B cell (primary cell): ENCODE measurements at regions not wholly inside any gene's neighbourhood (a gene's known extent, or its start where the extent isn't known, plus 50 kb on each side); places are given as distances from the start of the nearest gene placed in this dataset.

Source experiments
- ATAC-seq: fragments of 200-7000 bp; cut with Tn5 transposase; one replicate; pipeline ENCODE4 v1.10.0; 2021; ENCODE audit warnings: low read depth, mild to moderate bottlenecking, moderate number of reproducible peaks, moderate library complexity
- CTCF ChIA-PET: fragments of 350-600 bp; sonication (Branson Sonifier 250); formaldehyde crosslinking; loops from one replicate; lab custom pipeline; 2021; ENCODE audit warnings: antibody characterized with exemption, inconsistent platforms; lab: Charles Lee
- POLR2A ChIA-PET: fragments of 350-600 bp; sonication (Branson Sonifier 250); formaldehyde crosslinking; loops from one replicate; lab custom pipeline; 2021; ENCODE audit warnings: antibody characterized with exemption; lab: Charles Lee
- DNase-seq: peaks from one replicate; pipeline ENCODE4 v3.0.0; 2013
- H2AFZ ChIP-seq: 2 replicates; pipeline ENCODE4 v1.6.1; 2012; ENCODE audit warnings: mild to moderate bottlenecking, low read depth, low read length; ENCODE audit not compliant: insufficient read depth, poor library complexity, severe bottlenecking
- H3K27ac ChIP-seq, 2 donors: 1 replicate in 1 of 2; 2 replicates in 1 of 2; pipeline ENCODE4 v1.5.1; 2012 to 2013; ENCODE audit warnings: low read length in 2 of 2, mild to moderate bottlenecking in 2 of 2, moderate library complexity in 1 of 2
- H3K27me3 ChIP-seq, 4 experiments: fragments of 200-600 bp in 1 of 4; sonication (generic) in 1 of 4; replicated peaks in 1 of 4; 1 replicate in 2 of 4; 2 replicates in 2 of 4; pipeline versions ENCODE4 v1.6.1 to v1.7.0; 2013 to 2016; ENCODE audit warnings: low read length in 3 of 4, mild to moderate bottlenecking in 2 of 4, mixed read lengths in 1 of 4, moderate library complexity in 1 of 4; ENCODE audit not compliant: insufficient read depth in 4 of 4, control insufficient read depth in 3 of 4; ENCODE audit errors: control extremely low read depth in 1 of 4
- H3K36me3 ChIP-seq, 2 experiments: replicated peaks in 1 of 2; 1 replicate in 1 of 2; 2 replicates in 1 of 2; pipeline versions ENCODE4 v1.6.1 to v1.7.1; 2013; ENCODE audit warnings: low read length in 1 of 2; ENCODE audit not compliant: insufficient read depth in 2 of 2, control insufficient read depth in 1 of 2; ENCODE audit errors: control extremely low read depth in 1 of 2, extremely low read depth in 1 of 2
- H3K4me1 ChIP-seq, 2 donors: fragments of 200-600 bp in 1 of 2; sonication (generic) in 1 of 2; 1 replicate in 1 of 2; 2 replicates in 1 of 2; pipeline versions ENCODE4 v1.5.1 to v1.6.1; 2013 to 2017; ENCODE audit warnings: low read length in 2 of 2; ENCODE audit not compliant: control insufficient read depth in 2 of 2, insufficient read depth in 2 of 2
- H3K4me2 ChIP-seq: replicated peaks from 2 replicates; pipeline ENCODE3; 2012; ENCODE audit warnings: mild to moderate bottlenecking, low read depth, low read length; ENCODE audit not compliant: poor library complexity, severe bottlenecking
- H3K4me3 ChIP-seq, 5 experiments: fragments of 200-600 bp in 1 of 5; sonication (generic) in 1 of 5; 1 replicate in 3 of 5; 2 replicates in 2 of 5; pipeline versions ENCODE4 v1.5.1 to v1.7.0; 2011 to 2016; ENCODE audit warnings: low read length in 4 of 5, mild to moderate bottlenecking in 4 of 5, low read depth in 2 of 5, control low read depth in 1 of 5, moderate library complexity in 1 of 5; ENCODE audit not compliant: insufficient read depth in 1 of 5; ENCODE audit errors: control extremely low read depth in 1 of 5, extremely low read depth in 1 of 5
- H3K79me2 ChIP-seq: fragments of 200-600 bp; sonication (generic); one replicate; pipeline ENCODE4 v1.6.0; 2016; ENCODE audit warnings: low read length; ENCODE audit not compliant: control insufficient read depth, insufficient read depth
- H3K9ac ChIP-seq: fragments of 200-600 bp; sonication (generic); 2 replicates; pipeline ENCODE4 v1.6.1; 2017; ENCODE audit warnings: mild to moderate bottlenecking, low read length, moderate library complexity
- H3K9me3 ChIP-seq, 3 donors: one replicate each; pipeline versions ENCODE4 v1.6.1 to v1.7.1; 2013; ENCODE audit warnings: low read length in 2 of 3; ENCODE audit not compliant: control insufficient read depth in 2 of 3, insufficient read depth in 1 of 3; ENCODE audit errors: control extremely low read depth in 1 of 3
- H4K20me1 ChIP-seq: 2 replicates; pipeline ENCODE4 v1.6.0; 2012; ENCODE audit warnings: mild to moderate bottlenecking, low read length; ENCODE audit not compliant: insufficient read depth, control insufficient read depth, poor library complexity, severe bottlenecking
- H3K27ac Mint-ChIP-seq: one replicate; pipeline ENCODE4 v1.8.0; 2021; ENCODE audit warnings: mixed read lengths
- H3K27me3 Mint-ChIP-seq: one replicate; pipeline ENCODE4 v1.8.0; 2021; ENCODE audit warnings: mixed read lengths
- H3K4me1 Mint-ChIP-seq: one replicate; pipeline ENCODE4 v1.8.0; 2021; ENCODE audit warnings: mixed read lengths
- H3K4me3 Mint-ChIP-seq: one replicate; pipeline ENCODE4 v1.8.0; 2021; ENCODE audit warnings: mixed read lengths
- H3K9me3 Mint-ChIP-seq: one replicate; pipeline ENCODE4 v1.8.0; 2022; ENCODE audit warnings: mixed read lengths; ENCODE audit not compliant: insufficient read depth
- EZH2 ChIP-seq: IDR thresholded peaks from 2 replicates; pipeline ENCODE4 v1.6.1; 2012; ENCODE audit warnings: borderline replicate concordance, low read depth, mild to moderate bottlenecking, moderate library complexity, low read length; ENCODE audit not compliant: insufficient read depth, poor library complexity, severe bottlenecking
- WGBS: methylation state at CpG from one replicate; pipeline ENCODE4 v1.1.5; 2013; ENCODE audit warnings: missing lambda C conversion rate; ENCODE audit not compliant: insufficient coverage; 5-methylcytosine and 5-hydroxymethylcytosine counted together
- intact Hi-C: fragments of 100-400 bp; cut with micrococcal nuclease; formaldehyde crosslinking; loops from one replicate; pipeline ENCODE4 v1.10.0; 2022
- TF ChIP-seq, protein P1 (sequence below): fragments of 200-600 bp; IDR thresholded peaks from one replicate; pipeline ENCODE4 v1.8.0; 2022; ENCODE audit warnings: antibody characterized with exemption, mild to moderate bottlenecking

DNA sequence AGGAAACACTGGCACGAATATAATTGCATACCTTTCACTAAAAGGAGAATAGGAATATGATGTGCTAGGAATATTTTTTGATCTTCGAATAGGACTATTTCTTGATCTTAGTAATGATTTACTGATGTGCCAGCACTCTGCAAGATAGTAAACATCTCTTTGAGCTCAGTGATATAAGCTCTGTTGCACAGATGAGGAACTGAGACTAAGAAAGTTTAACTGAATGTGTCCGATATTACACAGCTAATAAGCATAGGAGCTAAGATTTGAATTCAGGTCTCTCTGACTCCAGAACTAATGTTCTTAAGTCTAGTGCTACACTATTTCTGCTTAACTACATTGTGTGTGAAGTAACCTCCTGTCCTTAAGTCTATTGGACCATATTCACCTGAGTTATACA is 98.4 kb upstream of the PTPRZ1 start:
- no peak overlapping the region for H3K4me3 ChIP-seq
- ChIA-PET CTCF (no interaction called here), POLR2A (no interaction called here)
- H2AFZ ChIP-seq = no peak overlapping the region
- no peaks in the 10 kb centered on the region for H3K9me3 ChIP-seq
- H3K27ac ChIP-seq = no peak overlapping the region
- ATAC-seq (no peak), DNase-seq (no peak)
- TF ChIP-seq EZH2 = no peak
- TF ChIP-seq, protein P1, sequence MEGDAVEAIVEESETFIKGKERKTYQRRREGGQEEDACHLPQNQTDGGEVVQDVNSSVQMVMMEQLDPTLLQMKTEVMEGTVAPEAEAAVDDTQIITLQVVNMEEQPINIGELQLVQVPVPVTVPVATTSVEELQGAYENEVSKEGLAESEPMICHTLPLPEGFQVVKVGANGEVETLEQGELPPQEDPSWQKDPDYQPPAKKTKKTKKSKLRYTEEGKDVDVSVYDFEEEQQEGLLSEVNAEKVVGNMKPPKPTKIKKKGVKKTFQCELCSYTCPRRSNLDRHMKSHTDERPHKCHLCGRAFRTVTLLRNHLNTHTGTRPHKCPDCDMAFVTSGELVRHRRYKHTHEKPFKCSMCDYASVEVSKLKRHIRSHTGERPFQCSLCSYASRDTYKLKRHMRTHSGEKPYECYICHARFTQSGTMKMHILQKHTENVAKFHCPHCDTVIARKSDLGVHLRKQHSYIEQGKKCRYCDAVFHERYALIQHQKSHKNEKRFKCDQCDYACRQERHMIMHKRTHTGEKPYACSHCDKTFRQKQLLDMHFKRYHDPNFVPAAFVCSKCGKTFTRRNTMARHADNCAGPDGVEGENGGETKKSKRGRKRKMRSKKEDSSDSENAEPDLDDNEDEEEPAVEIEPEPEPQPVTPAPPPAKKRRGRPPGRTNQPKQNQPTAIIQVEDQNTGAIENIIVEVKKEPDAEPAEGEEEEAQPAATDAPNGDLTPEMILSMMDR = no peak
- Mint-ChIP-seq H3K4me1 (no peaks in the 10 kb centered on the region), H3K27ac (no peak overlapping the region), H3K27me3 (no peaks in the 10 kb centered on the region), H3K9me3 (no peaks in the 10 kb centered on the region), H3K4me3 (no peak overlapping the region)
- H4K20me1 ChIP-seq = no peaks in the 10 kb centered on the region
- H3K27me3 ChIP-seq = no peaks in the 10 kb centered on the region
- no peaks in the 10 kb centered on the region for H3K36me3 ChIP-seq
- no peaks in the 10 kb centered on the region for H3K79me2 ChIP-seq
- intact Hi-C loops = no loop called here
- WGBS = 78% methylated on average over 1 of the region's 3 CpGs
- no peaks in the 10 kb centered on the region for H3K4me1 ChIP-seq
- no peak overlapping the region for H3K9ac ChIP-seq
- H3K4me2 ChIP-seq = no peak overlapping the region

DNA sequence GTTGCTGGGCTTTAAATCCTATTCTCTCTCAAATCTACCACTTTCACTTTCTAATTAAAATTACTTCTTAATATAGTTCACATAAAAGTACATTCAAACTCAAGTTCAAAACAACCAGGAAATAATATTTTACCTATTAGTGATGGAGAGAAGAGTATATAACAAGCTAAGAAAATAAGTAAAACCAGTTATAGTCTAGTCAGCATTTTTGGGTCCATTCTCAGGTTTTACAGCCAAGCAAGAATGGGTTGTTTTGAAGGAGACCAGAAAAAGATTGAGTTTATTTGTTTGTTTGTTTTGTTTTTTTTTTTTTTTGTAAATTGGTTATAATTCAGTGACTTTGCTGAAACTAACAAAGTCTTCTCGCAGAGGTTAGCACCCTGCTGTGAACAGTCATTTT is 106.3 kb upstream of the PTPRZ1 start:
- H3K9me3 Mint-ChIP-seq = no peaks in the 10 kb centered on the region

More for the DNA sequence above, 106.3 kb upstream of the PTPRZ1 start:
- Mint-ChIP-seq H3K27me3 (peaks cover 2% of the 10 kb centered on the region), H3K27ac (no peak overlapping the region), H3K4me1 (no peaks in the 10 kb centered on the region), H3K4me3 (no peak overlapping the region)
- no CpG with 5 or more reads among the region's 1 CpG for WGBS
- ATAC-seq (no peak), DNase-seq (no peak)
- Histone ChIP-seq H3K27me3 (no peaks in the 10 kb centered on the region), H3K4me2 (no peak overlapping the region), H3K36me3 (no peaks in the 10 kb centered on the region), H3K79me2 (no peaks in the 10 kb centered on the region), H3K4me3 (no peak overlapping the region), H3K9ac (no peak overlapping the region), H2AFZ (no peak overlapping the region), H3K4me1 (no peaks in the 10 kb centered on the region), H3K27ac (no peak overlapping the region), H4K20me1 (no peaks in the 10 kb centered on the region), H3K9me3 (no peaks in the 10 kb centered on the region)
- ChIA-PET CTCF (no interaction called here), POLR2A (no interaction called here)
- TF ChIP-seq, protein P1 = no peak
- no peak for TF ChIP-seq EZH2
- intact Hi-C loops = no loop called here
